Neural cell (in vitro differentiated cells): ENCODE measurements at regions not wholly inside any gene's neighbourhood (a gene's known extent, or its start where the extent isn't known, plus 50 kb on each side); places are given as distances from the start of the nearest gene placed in this dataset.

Source experiments
- H2AFZ ChIP-seq: fragments of 200-600, 300-800 bp; sonication (generic), shearing (Covaris generic); 2 replicates; pipeline ENCODE4 v1.6.0; 2014; ENCODE audit warnings: low read depth, mild to moderate bottlenecking, antibody characterized with exemption, low read length, moderate library complexity
- H3F3A ChIP-seq: fragments of 200-600 bp; shearing (Covaris generic); 2 replicates; pipeline ENCODE4 v1.6.1; 2016; ENCODE audit warnings: mild to moderate bottlenecking, moderate library complexity, mixed read lengths, antibody characterized with exemption, low read length; ENCODE audit not compliant: insufficient read depth, poor library complexity, severe bottlenecking
- H3K27ac ChIP-seq: fragments of 200-600, 300-800 bp; sonication (generic), shearing (Covaris generic); 2 replicates; pipeline ENCODE4 v1.5.1; 2014; ENCODE audit warnings: mild to moderate bottlenecking, low read length, moderate library complexity
- H3K27me3 ChIP-seq: fragments of 300-800, 200-600 bp; sonication (generic), shearing (Covaris generic); 2 replicates; pipeline ENCODE4 v1.6.0; 2014; ENCODE audit warnings: mild to moderate bottlenecking, low read depth, low read length, moderate library complexity; ENCODE audit not compliant: insufficient read depth
- H3K36me3 ChIP-seq: fragments of 300-800, 200-600 bp; sonication (generic), shearing (Covaris generic); 2 replicates; pipeline ENCODE4 v1.5.1; 2014; ENCODE audit warnings: mild to moderate bottlenecking, antibody characterized with exemption, low read length, moderate library complexity; ENCODE audit not compliant: insufficient read depth
- H3K4me2 ChIP-seq: fragments of 300-800, 200-600 bp; sonication (generic), shearing (Covaris generic); 2 replicates; pipeline ENCODE4 v1.6.0; 2014; ENCODE audit warnings: mild to moderate bottlenecking, low read length
- H3K4me3 ChIP-seq: fragments of 300-800, 200-600 bp; sonication (generic), shearing (Covaris generic); 2 replicates; pipeline ENCODE4 v1.5.1; 2014; ENCODE audit warnings: mild to moderate bottlenecking, low read length, moderate library complexity
- H3K79me2 ChIP-seq: fragments of 200-600 bp; shearing (Covaris generic); replicated peaks from 2 replicates; pipeline ENCODE4 v1.6.0; 2014; ENCODE audit warnings: mild to moderate bottlenecking, low read length, moderate library complexity; ENCODE audit not compliant: insufficient read depth
- H3K9ac ChIP-seq: fragments of 300-800, 200-600 bp; sonication (generic), shearing (Covaris generic); 2 replicates; pipeline ENCODE4 v1.6.1; 2016; ENCODE audit warnings: mild to moderate bottlenecking, low read length, mixed read lengths
- H3K9me2 ChIP-seq: fragments of 200-600 bp; shearing (Covaris generic); 2 replicates; pipeline ENCODE4 v1.6.1; 2016; ENCODE audit warnings: mild to moderate bottlenecking, low read length, mixed read lengths; ENCODE audit not compliant: insufficient read depth
- H3K9me3 ChIP-seq: fragments of 200-600, 300-800 bp; sonication (generic), shearing (Covaris generic); 2 replicates; pipeline ENCODE4 v1.6.1; 2016; ENCODE audit warnings: mild to moderate bottlenecking, mixed run types, low read length, moderate library complexity, mixed read lengths
- H4K20me1 ChIP-seq: fragments of 200-600 bp; shearing (Covaris generic); 2 replicates; pipeline ENCODE4 v1.6.1; 2016; ENCODE audit warnings: mild to moderate bottlenecking, mixed run types; ENCODE audit not compliant: insufficient read depth
- EP300 ChIP-seq: fragments of 450-650 bp; conservative IDR thresholded peaks from 2 replicates; pipeline ENCODE4 v1.6.1; 2014; ENCODE audit warnings: antibody characterized with exemption, mild to moderate bottlenecking, moderate library complexity; ENCODE audit not compliant: poor library complexity, severe bottlenecking
- EZH2 ChIP-seq: fragments of 200-600, 300-800 bp; shearing (Covaris generic), sonication (generic); IDR thresholded peaks from 2 replicates; pipeline ENCODE4 v1.6.1; 2014; ENCODE audit warnings: antibody characterized with exemption, low read length, borderline replicate concordance, mild to moderate bottlenecking; ENCODE audit not compliant: insufficient read depth, poor library complexity, severe bottlenecking
- MXI1 ChIP-seq: fragments of 450-650 bp; conservative IDR thresholded peaks from 2 replicates; pipeline ENCODE4 v1.6.1; 2014; ENCODE audit warnings: antibody characterized with exemption, mild to moderate bottlenecking; ENCODE audit not compliant: poor library complexity, severe bottlenecking
- POLR2AphosphoS5 ChIP-seq: IDR thresholded peaks from 2 replicates; pipeline ENCODE4 v1.6.1; 2012
- RAD21 ChIP-seq: fragments of 450-650 bp; conservative IDR thresholded peaks from 2 replicates; pipeline ENCODE4 v1.6.1; 2014; ENCODE audit warnings: antibody characterized with exemption, mild to moderate bottlenecking, moderate library complexity
- REST ChIP-seq: IDR thresholded peaks from 2 replicates; pipeline ENCODE4 v1.6.1; 2012; ENCODE audit warnings: borderline replicate concordance
- SMC3 ChIP-seq: fragments of 450-650 bp; conservative IDR thresholded peaks from 2 replicates; pipeline ENCODE4 v1.6.1; 2014; ENCODE audit warnings: antibody characterized with exemption, mild to moderate bottlenecking, moderate library complexity; ENCODE audit not compliant: poor library complexity
- TAF1 ChIP-seq: IDR thresholded peaks from 2 replicates; pipeline ENCODE4 v1.6.1; 2012; ENCODE audit warnings: low read depth
- TF ChIP-seq, protein P1 (sequence below): fragments of 450-650 bp; IDR thresholded peaks from 2 replicates; pipeline ENCODE4 v1.5.1; 2014; ENCODE audit warnings: antibody characterized with exemption, mild to moderate bottlenecking, moderate library complexity; ENCODE audit not compliant: poor library complexity, severe bottlenecking

- no peaks in the 10 kb centered on the region for H4K20me1 ChIP-seq
- H3K9ac ChIP-seq, result no peak overlapping the region
- no peaks in the 10 kb centered on the region for H3K36me3 ChIP-seq
- H3K79me2 ChIP-seq, result no peaks in the 10 kb centered on the region
- no peaks in the 10 kb centered on the region for H3K27me3 ChIP-seq
- H3K4me3 ChIP-seq, result no peak overlapping the region
- no peak overlapping the region for H3K27ac ChIP-seq
- H3K9me3 ChIP-seq, result no peaks in the 10 kb centered on the region
- H3K9me2 ChIP-seq, result no peaks in the 10 kb centered on the region
- TF ChIP-seq REST (no peak), POLR2AphosphoS5 (no peak), EP300 (no peak), MXI1 (no peak), RAD21 (no peak), EZH2 (no peak), TAF1 (no peak), SMC3 (no peak)
- TF ChIP-seq, protein P1, sequence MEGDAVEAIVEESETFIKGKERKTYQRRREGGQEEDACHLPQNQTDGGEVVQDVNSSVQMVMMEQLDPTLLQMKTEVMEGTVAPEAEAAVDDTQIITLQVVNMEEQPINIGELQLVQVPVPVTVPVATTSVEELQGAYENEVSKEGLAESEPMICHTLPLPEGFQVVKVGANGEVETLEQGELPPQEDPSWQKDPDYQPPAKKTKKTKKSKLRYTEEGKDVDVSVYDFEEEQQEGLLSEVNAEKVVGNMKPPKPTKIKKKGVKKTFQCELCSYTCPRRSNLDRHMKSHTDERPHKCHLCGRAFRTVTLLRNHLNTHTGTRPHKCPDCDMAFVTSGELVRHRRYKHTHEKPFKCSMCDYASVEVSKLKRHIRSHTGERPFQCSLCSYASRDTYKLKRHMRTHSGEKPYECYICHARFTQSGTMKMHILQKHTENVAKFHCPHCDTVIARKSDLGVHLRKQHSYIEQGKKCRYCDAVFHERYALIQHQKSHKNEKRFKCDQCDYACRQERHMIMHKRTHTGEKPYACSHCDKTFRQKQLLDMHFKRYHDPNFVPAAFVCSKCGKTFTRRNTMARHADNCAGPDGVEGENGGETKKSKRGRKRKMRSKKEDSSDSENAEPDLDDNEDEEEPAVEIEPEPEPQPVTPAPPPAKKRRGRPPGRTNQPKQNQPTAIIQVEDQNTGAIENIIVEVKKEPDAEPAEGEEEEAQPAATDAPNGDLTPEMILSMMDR, result no peak
- no peaks in the 10 kb centered on the region for H3F3A ChIP-seq
- H2AFZ ChIP-seq, result no peak overlapping the region
- H3K4me2 ChIP-seq, result no peak overlapping the region
Measured at GRCh38 chr13:39284801-39285388, 246.6 kb downstream of the NHLRC3 start.
